ENCODE measurements at regions not wholly inside any gene's neighbourhood (a gene's known extent, or its start where the extent isn't known, plus 50 kb on each side); places are given as distances from the start of the nearest gene placed in this dataset.

DNA sequence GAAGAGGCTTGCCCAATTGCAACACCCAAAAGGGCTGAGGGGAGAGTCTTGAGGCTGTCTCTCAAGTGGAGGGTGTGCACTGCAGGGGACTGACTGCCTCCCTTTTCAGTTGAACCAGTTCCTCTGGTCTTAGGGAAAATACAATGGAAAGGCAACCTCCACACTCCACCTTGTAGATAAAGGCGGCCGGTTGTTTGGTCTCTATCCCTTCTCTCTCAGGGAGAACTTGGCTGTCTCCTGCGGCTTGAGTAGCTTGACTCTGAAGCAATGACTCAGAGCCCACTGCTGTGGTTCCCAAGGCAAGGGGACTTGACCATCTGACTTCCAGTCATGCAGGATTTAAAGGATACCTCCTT lies 143.2 kb upstream of the UMPS start:
- no peak for DNase-seq

GRCh38 chr3:124588036-124588435 lies 142.2 kb upstream of the UMPS start:
- no peak for DNase-seq

GRCh38 chr3:124588794-124589193 lies 141.5 kb upstream of the UMPS start:
- no peak for DNase-seq

DNA sequence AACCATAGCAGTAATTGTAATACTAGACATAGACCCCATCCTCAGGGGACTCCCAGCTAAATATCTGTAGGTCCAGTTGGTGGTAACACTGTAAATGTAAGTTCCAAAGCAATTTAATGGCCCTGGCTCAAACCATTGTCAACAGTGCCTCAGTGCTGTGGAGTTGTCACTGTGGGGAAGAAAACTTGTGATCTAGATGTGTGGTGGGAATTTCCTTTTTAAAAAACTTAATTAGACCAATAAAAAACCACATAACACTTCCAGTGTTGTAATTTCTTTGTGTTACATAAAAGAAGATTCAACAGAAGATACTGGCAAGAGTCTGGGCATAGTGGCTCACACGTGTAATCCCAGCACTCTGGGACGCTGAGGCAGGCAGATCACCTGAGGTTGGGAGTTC lies 138.6 kb upstream of the UMPS start:
- no peak for DNase-seq

DNA sequence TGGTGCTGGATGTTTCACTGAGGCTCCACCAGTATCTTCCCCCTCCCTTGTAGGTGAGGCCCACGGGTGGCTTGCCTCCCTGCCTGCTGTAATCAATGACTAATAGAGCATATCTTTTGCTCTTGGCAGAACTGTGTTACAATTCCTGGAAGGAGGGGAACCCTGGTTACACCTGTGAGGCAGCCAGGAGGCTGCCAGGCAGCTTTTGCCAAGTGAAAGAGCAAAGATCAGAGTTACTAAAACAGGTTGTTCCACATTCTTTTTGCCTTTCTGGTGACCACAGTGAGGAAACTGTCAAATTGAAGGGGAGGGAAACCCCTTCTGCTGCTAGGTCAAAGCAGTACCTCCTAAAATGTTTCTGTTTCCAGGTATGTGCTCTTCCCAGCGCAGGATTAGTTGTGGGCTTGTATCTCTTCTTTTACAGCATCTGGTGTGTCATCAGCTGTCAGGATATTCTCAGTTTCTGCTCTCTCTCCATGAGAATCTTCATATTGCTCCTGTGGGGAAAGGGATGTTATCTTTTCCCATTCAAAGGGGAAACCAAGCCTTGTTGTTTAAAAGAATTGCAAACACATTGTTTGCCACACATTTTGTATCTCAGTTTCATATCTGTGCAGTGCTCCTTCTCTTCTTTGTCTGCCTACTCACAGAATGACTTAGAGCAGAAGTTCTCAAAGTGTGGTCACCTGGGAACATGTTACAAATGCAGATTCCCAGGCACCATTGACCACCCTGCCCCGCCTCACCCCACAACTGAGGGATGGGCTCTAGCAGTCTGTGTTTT lies 137.4 kb upstream of the UMPS start:
- no peak for DNase-seq

DNA sequence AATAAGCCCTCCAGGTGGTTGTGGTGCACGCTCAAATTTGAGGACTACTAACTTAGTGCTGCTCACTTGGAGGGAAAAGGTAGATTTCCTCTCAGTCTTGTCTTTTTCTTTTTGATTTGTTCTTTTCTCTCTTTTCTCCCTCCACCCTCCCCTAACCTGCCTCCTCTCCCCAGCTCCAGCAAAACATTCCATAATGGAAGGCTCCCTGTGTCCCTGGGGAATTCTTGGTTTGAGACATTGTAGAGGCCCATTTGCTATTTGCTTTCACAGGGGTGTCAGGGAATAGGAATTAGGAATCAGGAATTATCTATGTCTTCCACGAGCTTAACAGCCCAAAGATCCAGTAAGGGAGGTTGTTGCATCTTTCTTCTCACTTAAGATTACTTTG lies 136.8 kb upstream of the UMPS start:
- DNase-seq, result no peak

DNA sequence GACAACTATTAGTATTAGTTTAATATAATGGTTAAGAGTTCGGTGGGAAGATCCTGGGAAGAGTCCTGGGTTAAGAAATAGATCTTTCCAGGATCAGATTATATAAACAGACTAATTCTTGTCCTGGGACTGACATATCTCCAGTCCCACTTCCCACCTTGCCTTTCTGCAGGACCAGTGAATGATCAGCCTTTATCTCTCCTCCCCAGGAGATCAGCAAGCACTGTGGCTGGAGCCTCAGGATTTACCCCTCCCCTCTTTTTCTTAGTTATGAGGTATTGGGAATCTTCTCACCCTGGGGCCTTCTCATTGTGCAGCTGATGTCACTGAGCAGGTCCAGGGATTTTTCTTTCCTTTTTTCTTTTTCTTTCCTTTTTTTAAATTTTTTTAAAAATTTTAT lies 135.7 kb upstream of the UMPS start:
- no peak for DNase-seq

GRCh38 chr3:124597273-124597672 lies 133.0 kb upstream of the UMPS start:
- no peak for DNase-seq

DNA sequence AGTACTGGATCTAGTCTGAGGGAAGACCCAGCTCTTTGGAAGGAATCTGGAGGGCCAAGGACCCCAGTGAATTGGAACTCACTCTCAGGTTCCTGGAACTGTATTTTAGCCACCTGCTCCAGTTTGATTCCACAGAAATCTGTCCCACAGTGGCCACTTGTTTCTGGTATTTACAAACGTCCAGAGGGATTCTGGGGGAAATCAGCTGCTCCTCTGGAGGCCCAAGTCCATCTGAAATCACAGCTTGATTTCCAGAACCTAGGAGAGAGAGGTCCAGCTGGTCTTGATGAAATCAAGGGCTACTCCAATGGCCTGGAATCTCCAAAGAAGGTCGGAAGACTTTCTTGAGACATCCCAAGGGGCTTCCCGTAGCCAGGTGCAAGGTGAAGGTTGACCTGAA lies 132.3 kb upstream of the UMPS start:
- DNase-seq, result no peak

- DNase-seq, result no peak
These were observed 131.0 kb upstream of the UMPS start for GRCh38 chr3:124599147-124599765.

GRCh38 chr3:124599779-124600693 lies 130.2 kb upstream of the UMPS start:
- no peak for DNase-seq

DNA sequence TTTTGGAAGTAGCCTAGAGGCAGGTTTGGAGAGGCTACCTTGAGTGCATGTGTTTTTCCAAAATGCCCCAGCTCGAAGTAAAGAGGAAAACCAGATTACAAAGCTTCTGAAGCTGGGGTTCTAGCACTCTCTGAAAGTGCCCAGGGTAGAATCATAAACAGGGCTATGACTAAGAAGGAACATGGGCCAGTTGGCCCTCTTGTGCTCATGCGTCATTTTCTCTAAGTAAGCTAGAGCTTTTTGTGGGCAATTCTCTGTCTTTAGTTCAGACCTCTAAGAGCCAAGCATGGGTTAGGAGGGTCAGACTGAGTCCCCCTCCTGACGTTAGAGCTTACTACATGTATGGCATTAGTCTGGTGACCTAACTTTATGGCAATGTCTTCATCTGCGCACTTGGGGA lies 129.5 kb upstream of the UMPS start:
- no peak for DNase-seq

GRCh38 chr3:124601190-124601589 lies 129.1 kb upstream of the UMPS start:
- no peak for DNase-seq

GRCh38 chr3:124602980-124603627 lies 127.1 kb upstream of the UMPS start:
- no peak for DNase-seq

DNA sequence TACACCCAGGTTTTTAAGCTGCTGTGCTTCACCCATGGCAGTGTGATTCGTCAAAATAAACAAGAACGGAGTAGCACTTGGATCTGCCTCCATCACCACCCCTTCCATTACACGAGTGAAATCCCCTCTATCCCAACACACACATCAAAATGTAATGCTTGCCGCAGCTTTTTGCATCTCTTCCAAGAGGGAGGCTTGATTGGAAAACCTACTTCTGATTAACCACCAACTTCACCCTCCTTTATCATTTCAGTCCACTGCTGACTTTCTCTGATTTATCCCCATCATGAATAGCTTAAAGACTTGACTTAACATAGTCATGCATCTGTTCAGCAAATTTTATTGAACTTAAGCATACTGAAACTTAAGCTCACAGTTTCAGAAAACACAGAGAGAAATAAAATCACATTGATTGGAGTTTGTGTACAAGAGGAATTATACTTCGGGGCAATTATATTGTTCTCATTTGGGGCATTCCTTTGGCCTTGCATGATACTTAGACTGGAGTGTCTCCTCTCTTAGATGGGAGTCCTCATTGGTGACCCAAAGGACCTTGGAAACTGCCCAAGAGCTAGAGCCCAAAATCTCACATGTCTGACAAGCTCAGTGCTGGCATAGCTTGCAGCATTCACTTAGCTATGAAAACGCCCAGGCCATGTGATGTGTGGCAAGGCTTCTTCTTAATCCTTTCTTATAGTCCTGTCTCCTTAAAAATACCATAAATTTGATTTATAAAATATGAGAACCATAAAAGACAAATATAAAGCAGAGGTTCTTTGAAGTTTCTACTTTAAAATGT lies 124.3 kb upstream of the UMPS start:
- DNase-seq, result no peak

DNA sequence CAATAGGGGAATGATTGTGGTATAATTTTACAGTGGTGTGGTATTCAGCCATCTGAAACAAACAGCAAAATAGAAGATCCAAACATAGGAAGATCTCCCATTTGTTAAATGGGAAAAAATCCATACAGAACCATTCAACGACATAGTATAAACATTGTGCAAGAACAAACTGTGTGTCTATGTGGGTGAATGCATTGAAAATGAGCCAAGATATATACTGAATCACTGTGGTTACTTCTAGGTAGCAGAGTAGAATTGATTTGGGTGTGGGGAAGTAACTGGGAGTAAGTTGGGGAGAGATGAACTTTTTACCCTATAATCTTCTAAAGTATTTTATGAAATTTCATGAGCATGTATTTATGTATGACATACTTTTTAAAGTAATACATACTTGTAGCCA lies 123.1 kb upstream of the UMPS start:
- no peak for DNase-seq

- DNase-seq, result no peak
These were observed 120.8 kb upstream of the UMPS start for GRCh38 chr3:124609402-124609801.

- no peak for DNase-seq
These were observed 120.1 kb upstream of the UMPS start for GRCh38 chr3:124610130-124610529.

DNA sequence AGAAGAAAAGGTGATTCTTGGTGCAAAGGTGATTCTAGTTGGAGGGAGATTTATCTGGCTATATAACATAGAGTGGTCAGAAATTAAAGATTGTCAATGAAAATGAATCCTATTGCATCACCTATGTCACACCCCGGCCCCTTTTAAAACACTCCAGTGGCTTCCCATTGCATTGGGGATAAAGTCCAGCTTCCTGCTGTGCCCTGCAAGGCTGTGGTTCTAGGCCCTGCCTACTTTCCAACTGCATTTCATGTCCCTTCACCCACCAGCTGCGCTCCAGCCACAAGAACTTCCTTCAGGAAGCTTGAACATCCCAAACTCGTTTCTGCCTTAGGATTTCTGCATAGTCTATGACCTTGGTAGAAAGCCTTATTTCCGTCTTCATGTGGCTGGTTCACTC lies 118.7 kb upstream of the UMPS start:
- DNase-seq, result no peak

DNA sequence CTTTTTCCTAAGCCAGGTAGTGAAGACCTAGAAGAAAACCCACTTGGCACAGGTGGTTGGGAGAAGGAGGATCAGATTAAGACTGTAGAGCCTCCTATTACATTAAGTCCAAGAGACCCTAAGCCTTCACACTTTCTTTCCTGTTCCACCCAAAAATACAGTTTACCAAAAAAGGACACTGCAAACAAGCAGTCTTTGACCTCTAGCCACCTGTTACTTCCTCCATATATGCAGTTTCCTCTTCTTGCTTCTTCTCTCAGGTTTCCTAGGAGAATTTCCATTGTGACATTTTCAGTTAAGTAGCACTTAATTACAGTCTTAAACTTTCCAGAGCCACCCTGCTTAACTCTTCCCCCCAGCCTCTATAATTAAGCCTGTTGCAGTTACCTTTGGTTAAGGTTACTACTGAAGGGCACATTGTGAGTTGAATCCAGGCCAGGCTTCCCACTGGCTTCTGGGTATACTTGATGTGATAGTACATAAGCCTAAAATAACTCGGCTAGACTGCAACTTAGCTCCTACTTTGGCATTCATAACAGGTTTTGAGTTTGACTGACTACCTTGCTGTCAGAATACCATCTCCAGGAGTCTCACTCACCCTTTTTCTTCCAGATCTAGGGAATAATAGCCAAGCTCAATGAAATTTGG lies 114.2 kb upstream of the UMPS start:
- no peak for DNase-seq

DNA sequence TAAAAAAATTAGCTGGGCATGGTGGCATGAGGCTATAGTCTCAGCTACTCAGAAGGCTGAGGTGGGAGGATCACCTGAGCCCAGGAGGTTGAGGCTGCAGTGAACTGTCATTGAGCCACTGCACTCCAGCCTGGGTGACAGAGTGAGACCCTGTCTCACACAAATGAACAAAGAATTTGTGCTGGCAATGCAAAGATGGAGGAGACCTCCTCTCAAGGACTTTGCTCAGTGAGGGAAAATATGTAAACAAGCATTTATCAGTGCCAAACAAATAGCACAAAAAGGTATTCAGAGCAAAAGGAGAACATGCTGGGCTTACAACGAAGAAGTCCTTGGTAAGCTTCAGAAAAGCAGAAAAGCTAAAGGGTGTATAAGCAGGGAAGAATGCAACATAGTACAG lies 113.1 kb upstream of the UMPS start:
- no peak for DNase-seq

Data from suppressor macrophage treated with lipopolysaccharide for 1 hour (primary cell).